ENCODE measurements at regions not wholly inside any gene's neighbourhood (a gene's known extent, or its start where the extent isn't known, plus 50 kb on each side); places are given as distances from the start of the nearest gene placed in this dataset.

- no peak for TF ChIP-seq POLR2A (IDR thresholded peaks at IDR 0.05; ENCODE audit: low read depth, low read length)
- no peak for TF ChIP-seq CTCF (IDR thresholded peaks at IDR 0.05; ENCODE audit: extremely low read depth in 1 of 2, insufficient read depth in 1 of 2, low read depth in 1 of 2, low read length in 2 of 2)
- TF ChIP-seq JUN (IDR thresholded peaks at IDR 0.05; ENCODE audit: borderline replicate concordance, insufficient read depth, insufficient read length, low read depth): no peak
- TF ChIP-seq FOS (IDR thresholded peaks at IDR 0.05; ENCODE audit: borderline replicate concordance, insufficient read depth, low read length): no peak
- TF ChIP-seq POLR2AphosphoS5 (IDR thresholded peaks at IDR 0.05; ENCODE audit: insufficient read depth, low read depth, low read length): no peak
- TF ChIP-seq, protein P1, sequence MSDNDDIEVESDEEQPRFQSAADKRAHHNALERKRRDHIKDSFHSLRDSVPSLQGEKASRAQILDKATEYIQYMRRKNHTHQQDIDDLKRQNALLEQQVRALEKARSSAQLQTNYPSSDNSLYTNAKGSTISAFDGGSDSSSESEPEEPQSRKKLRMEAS (IDR thresholded peaks at IDR 0.05; ENCODE audit: insufficient read depth, insufficient read length): no peak
- TF ChIP-seq EZH2 (IDR thresholded peaks at IDR 0.05; ENCODE audit: borderline replicate concordance, low read depth, low read length, severe bottlenecking): no peak
- TF ChIP-seq MYC (IDR thresholded peaks at IDR 0.05; ENCODE audit: low read depth, low read length): no peak
These were observed 647.4 kb upstream of the SGCD start for GRCh38 chr5:155679530-155679929.

Measured in endothelial cell of umbilical vein (primary cell).